ENCODE measurements at regions not wholly inside any gene's neighbourhood (a gene's known extent, or its start where the extent isn't known, plus 50 kb on each side); places are given as distances from the start of the nearest gene placed in this dataset.

DNA sequence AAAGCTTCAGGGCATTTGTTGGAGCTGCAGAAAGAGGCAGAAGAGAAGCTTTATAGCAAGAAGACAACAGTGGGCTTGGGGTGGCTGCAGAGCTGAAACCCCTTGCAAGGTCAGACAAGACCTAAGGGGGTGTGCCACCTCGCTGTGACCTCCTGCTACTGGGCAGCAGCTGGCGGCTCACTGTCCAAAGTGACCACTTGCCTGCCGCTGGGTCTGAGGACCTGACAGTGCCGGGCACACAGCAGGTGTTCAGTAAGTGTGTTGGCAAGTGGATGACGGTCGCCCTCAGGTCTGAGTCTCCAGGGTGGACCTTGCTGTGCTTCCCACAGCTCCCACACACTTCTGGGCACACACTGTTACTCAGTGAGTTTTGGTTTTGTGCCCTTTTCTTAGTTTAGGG, 336.5 kb downstream of the C16orf95 start:
- TF ChIP-seq ETV6 (CRISPR knock-in tag; IDR thresholded peaks at IDR 0.05) (no peak), ATF1 (CRISPR knock-in tag; IDR thresholded peaks at IDR 0.05) (no peak)
